ENCODE measurements at regions not wholly inside any gene's neighbourhood (a gene's known extent, or its start where the extent isn't known, plus 50 kb on each side); places are given as distances from the start of the nearest gene placed in this dataset.

DNA sequence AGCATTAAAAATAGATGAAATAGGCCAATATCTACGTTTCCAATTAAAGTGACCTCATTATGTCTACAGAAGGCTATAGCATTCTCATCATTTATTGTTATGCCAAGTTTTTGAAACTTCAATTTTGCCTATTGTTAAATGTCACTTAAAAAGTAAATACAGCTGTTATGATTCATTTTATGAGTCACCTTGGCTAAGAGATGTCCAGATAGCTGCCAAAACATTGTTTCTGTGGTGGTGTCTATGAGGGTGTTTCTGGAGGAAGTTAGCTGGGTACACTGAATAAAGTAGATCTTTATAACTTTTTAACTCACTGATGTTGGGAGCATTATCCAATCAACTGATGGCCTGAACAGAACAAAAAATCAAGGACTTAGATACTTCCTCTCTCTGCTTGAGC is 1209.7 kb upstream of the PCDH9 start:
- ChIA-PET CTCF (no interaction called here), POLR2A (no interaction called here)
- TF ChIP-seq ZXDB (tag by site-specific recombination; IDR thresholded peaks at IDR 0.05): no peak
- H3K9me3 ChIP-seq (ENCODE audit: control insufficient read depth, insufficient read depth, low read depth, low read length): no peaks in the 10 kb centered on the region
- H3K27ac ChIP-seq (ENCODE audit: extremely low read depth, low read depth, low read length): no peak overlapping the region
- H3K4me1 ChIP-seq (ENCODE audit: control insufficient read depth, insufficient read depth, low read length): no peaks in the 10 kb centered on the region
- no peaks in the 10 kb centered on the region for H3K36me3 ChIP-seq (ENCODE audit: control insufficient read depth in 2 of 2, insufficient read depth in 1 of 2, low read length in 2 of 2)
- H3K4me3 ChIP-seq (ENCODE audit: low read depth, low read length): no peak overlapping the region

DNA sequence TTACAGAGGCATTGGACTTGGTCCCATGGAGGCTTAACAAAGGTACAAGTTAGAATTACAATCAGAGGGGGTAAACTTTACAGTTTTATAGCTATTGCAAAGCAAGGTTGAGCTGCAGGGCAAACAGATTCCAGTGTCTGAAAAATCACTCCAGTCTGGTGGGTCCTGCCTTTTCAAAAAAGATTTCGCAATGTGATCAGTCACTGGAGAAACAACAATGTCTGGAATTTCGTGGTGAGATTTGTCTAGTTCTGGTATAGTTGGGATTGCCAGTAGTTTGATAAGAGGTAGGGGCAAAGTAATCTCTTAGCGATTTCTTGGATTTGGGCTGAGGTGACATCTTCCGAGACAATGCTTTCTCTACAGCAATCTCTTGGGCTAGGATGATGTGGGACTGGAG is 1198.2 kb upstream of the PCDH9 start:
- H3K36me3 ChIP-seq (ENCODE audit: control insufficient read depth in 2 of 2, insufficient read depth in 1 of 2, low read length in 2 of 2): no peaks in the 10 kb centered on the region
- POLR2A ChIA-PET: no interaction called here
- no peaks in the 10 kb centered on the region for H3K4me1 ChIP-seq (ENCODE audit: control insufficient read depth, insufficient read depth, low read length)

More for the DNA sequence above, 1198.2 kb upstream of the PCDH9 start:
- H3K27ac ChIP-seq (ENCODE audit: extremely low read depth, low read depth, low read length): no peak overlapping the region
- H3K9me3 ChIP-seq (ENCODE audit: control insufficient read depth, insufficient read depth, low read depth, low read length): no peaks in the 10 kb centered on the region
- CTCF ChIA-PET: no interaction called here
- H3K4me3 ChIP-seq (ENCODE audit: low read depth, low read length): no peak overlapping the region
- TF ChIP-seq ZNF549 (tag by site-specific recombination; IDR thresholded peaks at IDR 0.05): no peak
- no peak for TF ChIP-seq ZNF19 (tag by site-specific recombination; IDR thresholded peaks at IDR 0.05; ENCODE audit: low read depth)
- TF ChIP-seq ZBTB11 (tag by site-specific recombination; conservative IDR thresholded peaks at IDR 0.05; ENCODE audit: low read depth): no peak
- TF ChIP-seq KLF10 (tag by site-specific recombination; IDR thresholded peaks at IDR 0.05): no peak
- TF ChIP-seq, protein P1, sequence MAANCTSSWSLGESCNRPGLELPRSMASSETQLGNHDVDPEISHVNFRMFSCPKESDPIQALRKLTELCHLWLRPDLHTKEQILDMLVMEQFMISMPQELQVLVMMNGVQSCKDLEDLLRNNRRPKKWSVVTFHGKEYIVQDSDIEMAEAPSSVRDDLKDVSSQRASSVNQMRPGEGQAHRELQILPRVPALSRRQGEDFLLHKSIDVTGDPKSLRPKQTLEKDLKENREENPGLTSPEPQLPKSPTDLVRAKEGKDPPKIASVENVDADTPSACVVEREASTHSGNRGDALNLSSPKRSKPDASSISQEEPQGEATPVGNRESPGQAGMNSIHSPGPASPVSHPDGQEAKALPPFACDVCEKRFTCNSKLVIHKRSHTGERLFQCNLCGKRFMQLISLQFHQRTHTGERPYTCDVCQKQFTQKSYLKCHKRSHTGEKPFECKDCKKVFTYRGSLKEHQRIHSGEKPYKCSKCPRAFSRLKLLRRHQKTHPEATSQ (tag by site-specific recombination; IDR thresholded peaks at IDR 0.05): no peak
- TF ChIP-seq, protein P2, sequence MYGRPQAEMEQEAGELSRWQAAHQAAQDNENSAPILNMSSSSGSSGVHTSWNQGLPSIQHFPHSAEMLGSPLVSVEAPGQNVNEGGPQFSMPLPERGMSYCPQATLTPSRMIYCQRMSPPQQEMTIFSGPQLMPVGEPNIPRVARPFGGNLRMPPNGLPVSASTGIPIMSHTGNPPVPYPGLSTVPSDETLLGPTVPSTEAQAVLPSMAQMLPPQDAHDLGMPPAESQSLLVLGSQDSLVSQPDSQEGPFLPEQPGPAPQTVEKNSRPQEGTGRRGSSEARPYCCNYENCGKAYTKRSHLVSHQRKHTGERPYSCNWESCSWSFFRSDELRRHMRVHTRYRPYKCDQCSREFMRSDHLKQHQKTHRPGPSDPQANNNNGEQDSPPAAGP (tag by site-specific recombination; IDR thresholded peaks at IDR 0.05): no peak
- TF ChIP-seq, protein P3, sequence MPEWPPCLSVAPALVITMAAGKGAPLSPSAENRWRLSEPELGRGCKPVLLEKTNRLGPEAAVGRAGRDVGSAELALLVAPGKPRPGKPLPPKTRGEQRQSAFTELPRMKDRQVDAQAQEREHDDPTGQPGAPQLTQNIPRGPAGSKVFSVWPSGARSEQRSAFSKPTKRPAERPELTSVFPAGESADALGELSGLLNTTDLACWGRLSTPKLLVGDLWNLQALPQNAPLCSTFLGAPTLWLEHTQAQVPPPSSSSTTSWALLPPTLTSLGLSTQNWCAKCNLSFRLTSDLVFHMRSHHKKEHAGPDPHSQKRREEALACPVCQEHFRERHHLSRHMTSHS (tag by site-specific recombination; IDR thresholded peaks at IDR 0.05): no peak
- no peak for TF ChIP-seq REST (tag by site-specific recombination; IDR thresholded peaks at IDR 0.05)
- TF ChIP-seq SP3 (tag by site-specific recombination; IDR thresholded peaks at IDR 0.05): no peak
- TF ChIP-seq ZNF514 (tag by site-specific recombination; IDR thresholded peaks at IDR 0.05): no peak
- TF ChIP-seq ZNF585B (tag by site-specific recombination; IDR thresholded peaks at IDR 0.05): no peak
- no peak for TF ChIP-seq ZNF623 (tag by site-specific recombination; IDR thresholded peaks at IDR 0.05)
- no peak for TF ChIP-seq MEIS1 (CRISPR knock-in tag; IDR thresholded peaks at IDR 0.05; ENCODE audit: borderline replicate concordance)
- no peak for TF ChIP-seq REPIN1 (tag by site-specific recombination; IDR thresholded peaks at IDR 0.05; ENCODE audit: low read depth)
- no peak for TF ChIP-seq ZNF776 (tag by site-specific recombination; IDR thresholded peaks at IDR 0.05; ENCODE audit: borderline replicate concordance)
